B cell (primary cell): ENCODE measurements at regions not wholly inside any gene's neighbourhood (a gene's known extent, or its start where the extent isn't known, plus 50 kb on each side); places are given as distances from the start of the nearest gene placed in this dataset.

Experiments
- ATAC-seq: fragments of 200-7000 bp; cut with Tn5 transposase; one replicate; pipeline ENCODE4 v1.10.0; 2021; ENCODE audit warnings: low read depth, mild to moderate bottlenecking, moderate number of reproducible peaks, moderate library complexity
- CTCF ChIA-PET: fragments of 350-600 bp; sonication (Branson Sonifier 250); formaldehyde crosslinking; loops from one replicate; lab custom pipeline; 2021; ENCODE audit warnings: antibody characterized with exemption, inconsistent platforms; lab: Charles Lee
- POLR2A ChIA-PET: fragments of 350-600 bp; sonication (Branson Sonifier 250); formaldehyde crosslinking; loops from one replicate; lab custom pipeline; 2021; ENCODE audit warnings: antibody characterized with exemption; lab: Charles Lee
- DNase-seq: peaks from one replicate; pipeline ENCODE4 v3.0.0; 2013
- H2AFZ ChIP-seq: 2 replicates; pipeline ENCODE4 v1.6.1; 2012; ENCODE audit warnings: mild to moderate bottlenecking, low read depth, low read length; ENCODE audit not compliant: insufficient read depth, poor library complexity, severe bottlenecking
- H3K27ac ChIP-seq, 2 donors: 1 replicate in 1 of 2; 2 replicates in 1 of 2; pipeline ENCODE4 v1.5.1; 2012 to 2013; ENCODE audit warnings: low read length in 2 of 2, mild to moderate bottlenecking in 2 of 2, moderate library complexity in 1 of 2
- H3K27me3 ChIP-seq, 4 experiments: fragments of 200-600 bp in 1 of 4; sonication (generic) in 1 of 4; replicated peaks in 1 of 4; 1 replicate in 2 of 4; 2 replicates in 2 of 4; pipeline versions ENCODE4 v1.6.1 to v1.7.0; 2013 to 2016; ENCODE audit warnings: low read length in 3 of 4, mild to moderate bottlenecking in 2 of 4, mixed read lengths in 1 of 4, moderate library complexity in 1 of 4; ENCODE audit not compliant: insufficient read depth in 4 of 4, control insufficient read depth in 3 of 4; ENCODE audit errors: control extremely low read depth in 1 of 4
- H3K36me3 ChIP-seq, 2 experiments: replicated peaks in 1 of 2; 1 replicate in 1 of 2; 2 replicates in 1 of 2; pipeline versions ENCODE4 v1.6.1 to v1.7.1; 2013; ENCODE audit warnings: low read length in 1 of 2; ENCODE audit not compliant: insufficient read depth in 2 of 2, control insufficient read depth in 1 of 2; ENCODE audit errors: control extremely low read depth in 1 of 2, extremely low read depth in 1 of 2
- H3K4me1 ChIP-seq, 2 donors: fragments of 200-600 bp in 1 of 2; sonication (generic) in 1 of 2; 1 replicate in 1 of 2; 2 replicates in 1 of 2; pipeline versions ENCODE4 v1.5.1 to v1.6.1; 2013 to 2017; ENCODE audit warnings: low read length in 2 of 2; ENCODE audit not compliant: control insufficient read depth in 2 of 2, insufficient read depth in 2 of 2
- H3K4me2 ChIP-seq: replicated peaks from 2 replicates; pipeline ENCODE3; 2012; ENCODE audit warnings: mild to moderate bottlenecking, low read depth, low read length; ENCODE audit not compliant: poor library complexity, severe bottlenecking
- H3K4me3 ChIP-seq, 5 experiments: fragments of 200-600 bp in 1 of 5; sonication (generic) in 1 of 5; 1 replicate in 3 of 5; 2 replicates in 2 of 5; pipeline versions ENCODE4 v1.5.1 to v1.7.0; 2011 to 2016; ENCODE audit warnings: low read length in 4 of 5, mild to moderate bottlenecking in 4 of 5, low read depth in 2 of 5, control low read depth in 1 of 5, moderate library complexity in 1 of 5; ENCODE audit not compliant: insufficient read depth in 1 of 5; ENCODE audit errors: control extremely low read depth in 1 of 5, extremely low read depth in 1 of 5
- H3K79me2 ChIP-seq: fragments of 200-600 bp; sonication (generic); one replicate; pipeline ENCODE4 v1.6.0; 2016; ENCODE audit warnings: low read length; ENCODE audit not compliant: control insufficient read depth, insufficient read depth
- H3K9ac ChIP-seq: fragments of 200-600 bp; sonication (generic); 2 replicates; pipeline ENCODE4 v1.6.1; 2017; ENCODE audit warnings: mild to moderate bottlenecking, low read length, moderate library complexity
- H3K9me3 ChIP-seq, 3 donors: one replicate each; pipeline versions ENCODE4 v1.6.1 to v1.7.1; 2013; ENCODE audit warnings: low read length in 2 of 3; ENCODE audit not compliant: control insufficient read depth in 2 of 3, insufficient read depth in 1 of 3; ENCODE audit errors: control extremely low read depth in 1 of 3
- H4K20me1 ChIP-seq: 2 replicates; pipeline ENCODE4 v1.6.0; 2012; ENCODE audit warnings: mild to moderate bottlenecking, low read length; ENCODE audit not compliant: insufficient read depth, control insufficient read depth, poor library complexity, severe bottlenecking
- H3K27ac Mint-ChIP-seq: one replicate; pipeline ENCODE4 v1.8.0; 2021; ENCODE audit warnings: mixed read lengths
- H3K27me3 Mint-ChIP-seq: one replicate; pipeline ENCODE4 v1.8.0; 2021; ENCODE audit warnings: mixed read lengths
- H3K4me1 Mint-ChIP-seq: one replicate; pipeline ENCODE4 v1.8.0; 2021; ENCODE audit warnings: mixed read lengths
- H3K4me3 Mint-ChIP-seq: one replicate; pipeline ENCODE4 v1.8.0; 2021; ENCODE audit warnings: mixed read lengths
- H3K9me3 Mint-ChIP-seq: one replicate; pipeline ENCODE4 v1.8.0; 2022; ENCODE audit warnings: mixed read lengths; ENCODE audit not compliant: insufficient read depth
- CTCF ChIP-seq: fragments of 200-600 bp; IDR thresholded peaks from one replicate; pipeline ENCODE4 v1.8.0; 2022; ENCODE audit warnings: antibody characterized with exemption, mild to moderate bottlenecking
- EZH2 ChIP-seq: IDR thresholded peaks from 2 replicates; pipeline ENCODE4 v1.6.1; 2012; ENCODE audit warnings: borderline replicate concordance, low read depth, mild to moderate bottlenecking, moderate library complexity, low read length; ENCODE audit not compliant: insufficient read depth, poor library complexity, severe bottlenecking
- WGBS: methylation state at CpG from one replicate; pipeline ENCODE4 v1.1.5; 2013; ENCODE audit warnings: missing lambda C conversion rate; ENCODE audit not compliant: insufficient coverage; 5-methylcytosine and 5-hydroxymethylcytosine counted together
- intact Hi-C: fragments of 100-400 bp; cut with micrococcal nuclease; formaldehyde crosslinking; loops from one replicate; pipeline ENCODE4 v1.10.0; 2022

- H3K79me2 ChIP-seq = no peaks in the 10 kb centered on the region
- Mint-ChIP-seq H3K9me3 (no peaks in the 10 kb centered on the region), H3K4me3 (no peak overlapping the region), H3K27me3 (no peaks in the 10 kb centered on the region), H3K27ac (no peak overlapping the region), H3K4me1 (no peaks in the 10 kb centered on the region)
- no peaks in the 10 kb centered on the region for H3K4me1 ChIP-seq
- no peaks in the 10 kb centered on the region for H3K36me3 ChIP-seq
- no peak overlapping the region for H3K27ac ChIP-seq
- H3K27me3 ChIP-seq = no peaks in the 10 kb centered on the region
- WGBS = no CpG with 5 or more reads among the region's 1 CpG
- no peak overlapping the region for H3K4me2 ChIP-seq
- H3K4me3 ChIP-seq = no peak overlapping the region
- H2AFZ ChIP-seq = no peak overlapping the region
- no peak for ATAC-seq
- intact Hi-C loops = no loop called here
- POLR2A ChIA-PET = no interaction called here
- CTCF ChIA-PET = no interaction called here
- peaks cover 0 to 5% (median 0%) of the 10 kb centered on the region in 3 donors for H3K9me3 ChIP-seq
- H3K9ac ChIP-seq = no peak overlapping the region
- no peak for TF ChIP-seq EZH2
- no peak for TF ChIP-seq CTCF
- H4K20me1 ChIP-seq = no peaks in the 10 kb centered on the region
- DNase-seq = no peak
Measured at GRCh38 chr18:64668461-64668962, 519.6 kb upstream of the LINC00305 start.

GRCh38 chr18:64663086-64663485, 514.2 kb upstream of the LINC00305 start:
- Mint-ChIP-seq H3K4me1 (peaks cover 5% of the 10 kb centered on the region), H3K27ac (no peak overlapping the region), H3K27me3 (peaks cover 5% of the 10 kb centered on the region), H3K9me3 (no peaks in the 10 kb centered on the region), H3K4me3 (no peak overlapping the region)
- ChIA-PET POLR2A (no interaction called here), CTCF (no interaction called here)
- Histone ChIP-seq H3K4me1 (no peaks in the 10 kb centered on the region), H3K36me3 (no peaks in the 10 kb centered on the region), H3K27me3 (no peaks in the 10 kb centered on the region), H3K79me2 (no peaks in the 10 kb centered on the region), H3K27ac (no peak overlapping the region), H3K4me2 (no peak overlapping the region), H3K9ac (no peak overlapping the region), H4K20me1 (no peaks in the 10 kb centered on the region), H2AFZ (no peak overlapping the region), H3K9me3 (no peaks in the 10 kb centered on the region), H3K4me3 (no peak overlapping the region)
- no peak for TF ChIP-seq EZH2
- no peak for TF ChIP-seq CTCF
- intact Hi-C loops = no loop called here
- DNase-seq (no peak), ATAC-seq (no peak)
- no CpG with 5 or more reads among the region's 2 CpGs for WGBS
